Astrocyte of the cerebellum (primary cell): ENCODE measurements at regions not wholly inside any gene's neighbourhood (a gene's known extent, or its start where the extent isn't known, plus 50 kb on each side); places are given as distances from the start of the nearest gene placed in this dataset.

ENCODE experiments used
- DNase-seq: peaks from one replicate; pipeline ENCODE4 v3.0.0-alpha.2; 2011; ENCODE audit warnings: low read depth
- H3K4me3 ChIP-seq: 2 replicates; pipeline ENCODE4 v1.5.1; 2011; ENCODE audit warnings: mild to moderate bottlenecking, low read depth, low read length, moderate library complexity
- in situ Hi-C: cut with HindIII; loops from 2 replicates; pipeline ENCODE4 v1.10.0; 2017; ENCODE audit warnings: low sequenced_read_pairs
- TF ChIP-seq, protein P1 (sequence below): IDR thresholded peaks from 2 replicates; pipeline ENCODE4 v1.5.1; 2012; ENCODE audit warnings: low read length, low read depth, moderate library complexity, mild to moderate bottlenecking; ENCODE audit errors: missing control alignments

- no peak for DNase-seq
- in situ Hi-C loops, result no loop called here
- TF ChIP-seq, protein P1, sequence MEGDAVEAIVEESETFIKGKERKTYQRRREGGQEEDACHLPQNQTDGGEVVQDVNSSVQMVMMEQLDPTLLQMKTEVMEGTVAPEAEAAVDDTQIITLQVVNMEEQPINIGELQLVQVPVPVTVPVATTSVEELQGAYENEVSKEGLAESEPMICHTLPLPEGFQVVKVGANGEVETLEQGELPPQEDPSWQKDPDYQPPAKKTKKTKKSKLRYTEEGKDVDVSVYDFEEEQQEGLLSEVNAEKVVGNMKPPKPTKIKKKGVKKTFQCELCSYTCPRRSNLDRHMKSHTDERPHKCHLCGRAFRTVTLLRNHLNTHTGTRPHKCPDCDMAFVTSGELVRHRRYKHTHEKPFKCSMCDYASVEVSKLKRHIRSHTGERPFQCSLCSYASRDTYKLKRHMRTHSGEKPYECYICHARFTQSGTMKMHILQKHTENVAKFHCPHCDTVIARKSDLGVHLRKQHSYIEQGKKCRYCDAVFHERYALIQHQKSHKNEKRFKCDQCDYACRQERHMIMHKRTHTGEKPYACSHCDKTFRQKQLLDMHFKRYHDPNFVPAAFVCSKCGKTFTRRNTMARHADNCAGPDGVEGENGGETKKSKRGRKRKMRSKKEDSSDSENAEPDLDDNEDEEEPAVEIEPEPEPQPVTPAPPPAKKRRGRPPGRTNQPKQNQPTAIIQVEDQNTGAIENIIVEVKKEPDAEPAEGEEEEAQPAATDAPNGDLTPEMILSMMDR, result no peak
- no peak overlapping the region for H3K4me3 ChIP-seq
These were observed 308.1 kb upstream of the MYOCD start for GRCh38 chr17:12357600-12357999.

DNA sequence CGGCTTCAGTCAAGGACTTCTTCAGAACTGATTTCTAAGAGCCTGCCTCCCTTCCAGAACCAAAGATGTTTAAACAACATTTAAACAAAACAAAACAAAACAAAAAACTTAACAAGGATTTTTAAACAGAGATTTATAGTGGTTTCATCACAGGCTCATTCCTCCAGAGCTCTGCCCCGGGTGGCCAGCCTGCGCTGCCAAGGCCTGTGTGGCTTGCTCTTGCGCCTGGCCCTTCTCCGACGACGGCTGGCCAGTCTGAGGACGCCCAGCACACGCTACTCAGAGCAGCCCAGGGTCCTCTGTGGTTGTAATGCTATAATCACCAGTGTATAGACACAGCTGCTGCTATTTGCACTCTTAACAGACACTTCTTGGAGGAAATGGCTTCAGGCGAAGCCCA lies 307.2 kb upstream of the MYOCD start:
- TF ChIP-seq, protein P1, result no peak
- H3K4me3 ChIP-seq, result no peak overlapping the region
- in situ Hi-C loops, result no loop called here
- no peak for DNase-seq

- no peak overlapping the region for H3K4me3 ChIP-seq
- DNase-seq, result no peak
- in situ Hi-C loops, result no loop called here
- TF ChIP-seq, protein P1, result no peak
These were observed 302.7 kb upstream of the MYOCD start for GRCh38 chr17:12362853-12363455.

- no peak overlapping the region for H3K4me3 ChIP-seq
- TF ChIP-seq, protein P1, result no peak
- in situ Hi-C loops, result no loop called here
- DNase-seq, result no peak
These were observed 299.9 kb upstream of the MYOCD start for GRCh38 chr17:12365805-12366204.

DNA sequence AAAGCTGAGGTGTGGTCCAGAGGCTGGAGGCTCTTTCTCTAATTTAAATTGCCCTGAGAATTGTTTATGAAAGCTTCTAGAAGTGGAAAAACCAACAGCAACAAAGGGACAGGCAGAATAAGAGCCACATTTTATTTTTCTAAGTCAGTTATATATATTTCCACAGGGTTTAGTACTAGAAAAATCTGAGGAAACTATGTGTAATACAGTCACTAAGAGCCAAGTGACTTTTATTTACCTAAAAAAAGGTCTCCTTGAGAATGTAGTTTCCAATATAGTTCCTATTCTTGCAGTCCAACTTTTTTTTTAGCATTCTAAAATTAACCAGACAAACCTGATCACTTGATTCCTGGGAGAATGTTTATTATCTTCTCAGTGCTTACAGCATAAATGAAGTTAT lies 296.6 kb upstream of the MYOCD start:
- in situ Hi-C loops, result no loop called here
- no peak overlapping the region for H3K4me3 ChIP-seq
- TF ChIP-seq, protein P1, result no peak
- no peak for DNase-seq

DNA sequence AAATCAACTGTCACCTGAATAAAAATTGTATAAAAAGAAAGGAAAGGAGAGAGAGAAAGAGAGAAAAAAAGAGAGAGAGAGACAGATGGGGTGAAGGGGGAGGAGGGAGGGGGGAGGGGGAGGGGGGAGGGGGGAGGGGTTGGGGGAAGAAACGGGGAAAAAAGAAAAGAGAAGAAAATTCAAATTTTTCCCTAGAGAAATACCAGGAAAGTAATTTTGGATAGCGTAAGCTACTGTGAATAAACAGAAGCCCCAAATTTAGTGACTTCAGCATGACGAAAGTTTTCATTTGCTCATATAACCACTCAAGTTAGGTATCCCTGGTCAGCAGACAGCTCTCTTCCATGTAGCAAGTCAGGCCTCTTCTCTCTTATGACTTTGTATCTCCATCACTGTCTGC lies 289.4 kb upstream of the MYOCD start:
- in situ Hi-C loops, result no loop called here

More for the DNA sequence above, 289.4 kb upstream of the MYOCD start:
- DNase-seq, result no peak
- no peak overlapping the region for H3K4me3 ChIP-seq
- TF ChIP-seq, protein P1, result no peak
